SK-N-SH treated with all-trans-retinoic acid at 6 μM for 48 hours (cell line): ENCODE measurements at regions not wholly inside any gene's neighbourhood (a gene's known extent, or its start where the extent isn't known, plus 50 kb on each side); places are given as distances from the start of the nearest gene placed in this dataset.

ENCODE experiments used
- ATAC-seq: fragments of 200-7000 bp; cut with Tn5 transposase; 3 replicates; pipeline ENCODE4 v1.9.1; 2020; ENCODE audit warnings: mild to moderate bottlenecking, moderate library complexity
- ARNTL ChIP-seq: fragments of 450-650 bp; formaldehyde crosslinking; IDR thresholded peaks from 2 replicates; pipeline ENCODE4 v1.5.0; 2020; ENCODE audit warnings: low read depth, mild to moderate bottlenecking, moderate library complexity, borderline replicate concordance
- BACH2 ChIP-seq: fragments of 250-450 bp; sonication (Bioruptor Pico); IDR thresholded peaks from 2 replicates; pipeline ENCODE4 v1.9.0; 2021; ENCODE audit warnings: mild to moderate bottlenecking, borderline replicate concordance
- CSRNP3 ChIP-seq: fragments of 250-450 bp; sonication (Bioruptor Pico); IDR thresholded peaks from 2 replicates; pipeline ENCODE4 v1.5.1; 2021; ENCODE audit warnings: mild to moderate bottlenecking, moderate library complexity
- ESRRG ChIP-seq: fragments of 250-450 bp; sonication (Bioruptor Pico); IDR thresholded peaks from 2 replicates; pipeline ENCODE4 v1.6.1; 2021; ENCODE audit warnings: mild to moderate bottlenecking
- GLIS3 ChIP-seq: fragments of 250-450 bp; sonication (Bioruptor Pico); IDR thresholded peaks from 2 replicates; pipeline ENCODE4 v1.5.0; 2020; ENCODE audit warnings: mild to moderate bottlenecking, moderate library complexity
- ISL1 ChIP-seq: fragments of 250-450 bp; sonication (Bioruptor Pico); IDR thresholded peaks from 2 replicates; pipeline ENCODE4 v2.1.2; 2022; ENCODE audit warnings: mild to moderate bottlenecking, moderate library complexity
- OSR1 ChIP-seq: fragments of 250-450 bp; sonication (Bioruptor Pico); IDR thresholded peaks from 2 replicates; pipeline ENCODE4 v1.8.0; 2022; ENCODE audit warnings: moderate library complexity, mild to moderate bottlenecking, inconsistent platforms
- POU6F1 ChIP-seq: fragments of 250-450 bp; sonication (Bioruptor Pico); IDR thresholded peaks from 2 replicates; pipeline ENCODE4 v1.8.0; 2021; ENCODE audit warnings: low read depth, mild to moderate bottlenecking, moderate library complexity, borderline replicate concordance
- PPARA ChIP-seq: fragments of 250-450 bp; sonication (Bioruptor Pico); IDR thresholded peaks from 2 replicates; pipeline ENCODE4 v1.5.0; 2020; ENCODE audit warnings: mild to moderate bottlenecking, borderline replicate concordance
- RARB ChIP-seq: fragments of 250-450 bp; sonication (Bioruptor Pico); IDR thresholded peaks from 2 replicates; pipeline ENCODE4 v1.8.0; 2021; ENCODE audit warnings: mild to moderate bottlenecking, moderate library complexity
- SNAI2 ChIP-seq: fragments of 250-450 bp; sonication (Bioruptor Pico); IDR thresholded peaks from 2 replicates; pipeline ENCODE4 v1.5.0; 2020; ENCODE audit warnings: mild to moderate bottlenecking, moderate library complexity
- TCF4 ChIP-seq: fragments of 250-450 bp; sonication (Bioruptor Pico); IDR thresholded peaks from 2 replicates; pipeline ENCODE4 v1.8.0; 2021; ENCODE audit warnings: mild to moderate bottlenecking, moderate library complexity, borderline replicate concordance
- TOX ChIP-seq: fragments of 250-450 bp; sonication (Bioruptor Pico); IDR thresholded peaks from 2 replicates; pipeline ENCODE4 v1.8.0; 2021; ENCODE audit warnings: mild to moderate bottlenecking, moderate library complexity, borderline replicate concordance
- TSHZ2 ChIP-seq: fragments of 250-450 bp; sonication (Bioruptor Pico); IDR thresholded peaks from 2 replicates; pipeline ENCODE4 v1.5.0; 2020; ENCODE audit warnings: mild to moderate bottlenecking, moderate library complexity
- ZC3H10 ChIP-seq: fragments of 250-450 bp; sonication (Bioruptor Pico); IDR thresholded peaks from 2 replicates; pipeline ENCODE4 v1.5.1; 2021; ENCODE audit warnings: mild to moderate bottlenecking, moderate library complexity
- ZFP3 ChIP-seq: fragments of 250-450 bp; sonication (Bioruptor Pico); IDR thresholded peaks from 2 replicates; pipeline ENCODE4 v1.5.0; 2020; ENCODE audit warnings: mild to moderate bottlenecking, moderate library complexity
- ZFP30 ChIP-seq: fragments of 450-650 bp; formaldehyde crosslinking; IDR thresholded peaks from 2 replicates; pipeline ENCODE4 v1.5.0; 2022; ENCODE audit warnings: mild to moderate bottlenecking, moderate library complexity
- ZNF70 ChIP-seq: fragments of 450-650 bp; formaldehyde crosslinking; IDR thresholded peaks from 2 replicates; pipeline ENCODE4 v1.5.0; 2020; ENCODE audit warnings: mild to moderate bottlenecking, moderate library complexity
- ZNF8 ChIP-seq: fragments of 450-650 bp; formaldehyde crosslinking; IDR thresholded peaks from 2 replicates; pipeline ENCODE4 v1.5.0; 2020; ENCODE audit warnings: mild to moderate bottlenecking, moderate library complexity
- TF ChIP-seq, protein P1 (sequence below): fragments of 250-450 bp; sonication (Bioruptor Pico); IDR thresholded peaks from 2 replicates; pipeline ENCODE4 v1.5.1; 2020; ENCODE audit warnings: low read depth, mild to moderate bottlenecking, moderate library complexity

DNA sequence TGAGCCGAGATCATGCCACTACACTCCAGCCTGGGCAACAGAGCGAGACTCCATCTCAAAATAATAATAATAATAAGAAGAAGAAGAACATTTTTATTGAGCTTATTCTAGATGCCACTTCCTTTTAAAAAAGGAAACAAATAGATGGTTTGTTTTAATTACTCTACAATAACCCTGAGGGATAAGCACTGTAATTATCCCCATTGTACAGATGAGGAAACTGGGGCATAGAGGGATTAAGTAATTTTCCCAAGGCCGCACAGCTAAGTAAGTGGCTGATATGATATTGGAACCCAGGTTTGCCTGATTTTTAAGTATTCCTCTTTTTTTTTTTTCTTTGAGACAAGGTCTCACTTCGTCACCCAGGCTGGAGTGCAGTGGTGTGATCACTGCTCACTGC, 58.5 kb upstream of the LRIG2 start:
- TF ChIP-seq ZNF70 (no peak), OSR1 (CRISPR knock-in tag) (no peak), ZC3H10 (CRISPR knock-in tag) (no peak), ZFP3 (CRISPR knock-in tag) (no peak), ARNTL (no peak), POU6F1 (CRISPR knock-in tag) (no peak), GLIS3 (CRISPR knock-in tag) (no peak), TCF4 (CRISPR knock-in tag) (no peak), ZFP30 (CRISPR knock-in tag) (no peak), TOX (CRISPR knock-in tag) (no peak), BACH2 (CRISPR knock-in tag) (no peak)
- no peak for ATAC-seq

GRCh38 chr1:113018911-113019310, 54.1 kb upstream of the LRIG2 start:
- TF ChIP-seq ARNTL (no peak), POU6F1 (CRISPR knock-in tag) (no peak), ZNF8 (CRISPR knock-in tag) (no peak), TCF4 (CRISPR knock-in tag) (no peak), ZFP30 (CRISPR knock-in tag) (no peak), SNAI2 (CRISPR knock-in tag) (no peak), TSHZ2 (CRISPR knock-in tag) (no peak), BACH2 (CRISPR knock-in tag) (no peak), ISL1 (no peak), PPARA (CRISPR knock-in tag) (no peak), ESRRG (CRISPR knock-in tag) (no peak)
- TF ChIP-seq, all 23 proteins: peak for 0
- ATAC-seq = no peak

- ATAC-seq = peak; percentile 21; the same call in 1 of the 3 replicates
- TF ChIP-seq ZNF70 (no peak), PPARA (CRISPR knock-in tag) (no peak), ESRRG (CRISPR knock-in tag) (no peak), TSHZ2 (CRISPR knock-in tag) (no peak), ZFP3 (CRISPR knock-in tag) (no peak), RARB (CRISPR knock-in tag) (no peak), ARNTL (no peak), TOX (CRISPR knock-in tag) (no peak), OSR1 (CRISPR knock-in tag) (no peak), POU6F1 (CRISPR knock-in tag) (no peak), CSRNP3 (CRISPR knock-in tag) (no peak)
- TF ChIP-seq, protein P1, sequence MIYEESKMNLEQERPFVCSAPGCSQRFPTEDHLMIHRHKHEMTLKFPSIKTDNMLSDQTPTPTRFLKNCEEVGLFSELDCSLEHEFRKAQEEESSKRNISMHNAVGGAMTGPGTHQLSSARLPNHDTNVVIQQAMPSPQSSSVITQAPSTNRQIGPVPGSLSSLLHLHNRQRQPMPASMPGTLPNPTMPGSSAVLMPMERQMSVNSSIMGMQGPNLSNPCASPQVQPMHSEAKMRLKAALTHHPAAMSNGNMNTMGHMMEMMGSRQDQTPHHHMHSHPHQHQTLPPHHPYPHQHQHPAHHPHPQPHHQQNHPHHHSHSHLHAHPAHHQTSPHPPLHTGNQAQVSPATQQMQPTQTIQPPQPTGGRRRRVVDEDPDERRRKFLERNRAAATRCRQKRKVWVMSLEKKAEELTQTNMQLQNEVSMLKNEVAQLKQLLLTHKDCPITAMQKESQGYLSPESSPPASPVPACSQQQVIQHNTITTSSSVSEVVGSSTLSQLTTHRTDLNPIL (CRISPR knock-in tag) = no peak
Measured at GRCh38 chr1:113021430-113022085, 51.4 kb upstream of the LRIG2 start.
